ENCODE measurements at regions not wholly inside any gene's neighbourhood (a gene's known extent, or its start where the extent isn't known, plus 50 kb on each side); places are given as distances from the start of the nearest gene placed in this dataset.

DNA sequence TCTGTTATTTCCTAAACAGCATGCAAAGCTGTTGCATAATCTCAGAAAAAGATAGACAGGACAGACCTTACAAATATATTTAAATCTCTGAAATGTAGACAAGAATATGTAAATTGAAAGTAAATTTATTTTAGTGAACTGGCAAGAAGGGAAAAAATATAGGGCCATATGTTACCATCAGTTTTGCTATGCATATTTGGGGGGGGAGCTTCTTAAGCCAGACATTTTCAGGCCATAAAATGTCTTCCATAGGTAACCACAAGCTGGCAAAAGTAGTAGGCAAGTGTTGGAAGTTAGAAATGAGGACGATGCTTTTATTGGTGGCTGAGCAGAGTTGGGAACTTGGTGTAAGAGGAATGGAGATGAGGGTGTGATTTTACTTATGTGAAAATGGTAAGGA lies 272.0 kb upstream of the CXXC4 start:
- DNase-seq (ENCODE audit: low read depth in 1 of 2, low spot score in 1 of 2) = no peak

DNA sequence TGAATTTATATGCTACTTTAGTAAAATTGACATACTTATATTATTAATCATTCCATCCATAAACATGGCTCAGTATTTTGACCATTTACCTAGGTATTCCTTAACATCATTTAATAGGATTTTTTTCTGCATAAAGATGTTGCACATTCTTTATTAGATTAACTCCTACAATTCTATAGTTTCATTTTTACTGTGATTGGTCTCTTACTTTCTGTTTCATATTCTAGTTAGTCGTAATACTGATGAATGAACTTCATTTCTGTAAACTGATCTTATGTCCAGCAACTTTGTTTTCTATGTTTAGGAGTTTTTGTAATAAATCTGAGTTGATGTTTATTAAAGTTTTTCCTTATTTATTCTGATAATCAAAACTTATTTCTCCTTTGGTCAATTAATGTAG lies 278.2 kb upstream of the CXXC4 start:
- no peak for DNase-seq (ENCODE audit: low read depth in 1 of 2, low spot score in 1 of 2)

DNA sequence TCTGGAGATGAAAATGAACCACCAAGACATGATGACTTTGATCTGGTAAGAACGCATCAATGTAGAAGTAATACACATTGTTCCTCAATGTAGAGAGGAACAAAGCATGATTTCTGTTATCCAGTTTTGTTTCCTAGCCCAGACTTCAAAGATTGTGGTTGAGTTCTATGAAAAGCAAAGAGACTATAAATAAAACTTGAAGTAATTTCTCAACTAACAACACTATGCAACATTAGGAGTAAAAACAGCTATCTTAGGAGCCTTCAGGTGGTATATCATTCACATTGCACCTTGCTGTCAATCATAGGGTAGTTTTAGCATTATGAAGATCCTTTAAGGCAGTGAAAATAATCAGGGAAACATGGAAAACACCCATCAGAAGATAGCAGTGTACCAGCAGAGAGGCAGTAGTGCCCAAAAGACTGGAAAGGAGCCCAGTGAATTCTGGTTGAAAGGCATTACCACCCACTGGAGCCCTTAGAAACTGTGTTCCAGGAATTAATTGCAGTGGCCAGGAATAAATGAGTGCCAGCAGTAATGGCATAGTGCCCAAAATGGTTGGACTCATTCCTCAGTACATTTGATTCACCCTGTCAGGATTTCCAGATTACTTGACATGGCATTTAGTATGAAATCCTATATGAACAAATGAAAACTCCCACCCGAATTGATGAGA lies 300.7 kb upstream of the CXXC4 start:
- DNase-seq (ENCODE audit: low read depth in 1 of 2, low spot score in 1 of 2) = no peak

DNA sequence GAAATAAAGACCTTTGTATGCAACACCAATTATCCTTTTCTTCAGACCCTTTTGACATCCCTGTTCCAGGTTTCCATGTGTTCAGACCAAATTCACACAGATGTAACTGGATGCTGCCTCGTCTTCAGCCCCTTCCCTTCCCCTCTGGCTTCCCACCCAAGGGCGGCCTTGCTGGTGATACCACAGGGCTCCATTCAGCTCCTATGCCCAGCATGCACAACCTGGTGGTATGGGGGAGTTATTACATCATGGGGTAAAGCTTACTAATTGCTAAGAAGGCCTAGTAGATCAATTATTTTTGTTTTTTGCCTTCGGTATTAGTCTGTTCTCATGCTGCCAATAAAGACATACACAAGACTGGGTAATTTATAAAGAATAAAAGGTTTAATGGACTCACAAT lies 317.0 kb upstream of the CXXC4 start:
- DNase-seq (ENCODE audit: low read depth in 1 of 2, low spot score in 1 of 2) = no peak

DNA sequence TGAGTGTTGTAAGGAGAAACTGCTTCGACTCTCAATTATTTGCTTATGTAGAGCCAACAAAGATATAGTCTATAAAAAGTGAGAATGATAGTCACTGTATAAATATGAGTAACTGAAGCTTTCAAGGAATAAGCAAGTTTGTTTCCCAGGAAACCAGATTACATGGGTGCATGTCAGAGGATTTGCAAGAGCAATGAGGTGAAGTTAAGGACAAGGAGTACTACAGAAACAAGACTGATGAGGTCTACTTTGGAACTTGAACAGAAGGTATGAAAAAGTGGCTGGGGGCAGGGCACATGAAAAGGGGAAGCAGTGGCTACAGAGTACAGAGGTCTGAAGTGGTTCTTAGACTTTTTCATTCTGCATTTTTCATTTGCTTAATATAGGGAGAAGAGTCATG lies 321.0 kb upstream of the CXXC4 start:
- no peak for DNase-seq (ENCODE audit: low read depth in 1 of 2, low spot score in 1 of 2)

DNA sequence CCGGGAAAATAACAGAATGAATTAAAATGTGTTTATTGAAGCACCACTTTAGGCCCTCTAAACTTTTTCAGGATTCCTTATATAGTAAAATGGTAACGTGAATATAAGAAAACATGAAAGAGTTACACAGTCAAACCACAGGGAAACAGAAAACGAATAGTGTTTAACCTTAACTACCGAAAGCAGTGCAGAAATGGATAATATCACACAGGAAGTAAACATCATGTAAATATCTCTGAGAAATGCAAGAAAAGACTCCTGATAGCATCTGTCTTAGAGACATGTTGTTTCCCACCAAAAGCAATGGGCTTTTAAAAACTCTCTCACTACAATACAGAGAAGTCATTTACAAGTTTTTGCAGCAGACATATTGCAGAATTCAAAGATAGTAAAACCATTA lies 323.9 kb upstream of the CXXC4 start:
- no peak for DNase-seq (ENCODE audit: low read depth in 1 of 2, low spot score in 1 of 2)

DNA sequence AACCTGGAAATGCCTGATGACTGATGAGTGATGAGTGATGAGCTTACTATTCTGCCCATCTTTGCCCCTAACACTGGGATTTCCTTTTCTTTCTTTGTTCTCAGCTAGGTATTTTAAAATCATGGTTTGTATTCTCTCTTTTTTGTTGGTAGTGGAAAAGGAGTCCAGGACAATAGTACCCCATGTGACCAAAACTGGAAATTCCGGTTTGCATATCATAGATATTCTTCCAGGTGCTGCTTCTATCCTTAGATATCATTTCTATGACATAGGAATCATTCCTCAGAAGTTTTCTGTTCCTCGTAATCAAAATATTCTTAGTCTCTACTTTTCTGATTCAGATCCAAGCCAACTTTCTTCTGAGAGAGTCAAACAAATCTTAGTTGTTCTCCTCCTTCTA lies 320.5 kb upstream of the TET2 start:
- DNase-seq (ENCODE audit: low read depth in 1 of 2, low spot score in 1 of 2) = no peak

DNA sequence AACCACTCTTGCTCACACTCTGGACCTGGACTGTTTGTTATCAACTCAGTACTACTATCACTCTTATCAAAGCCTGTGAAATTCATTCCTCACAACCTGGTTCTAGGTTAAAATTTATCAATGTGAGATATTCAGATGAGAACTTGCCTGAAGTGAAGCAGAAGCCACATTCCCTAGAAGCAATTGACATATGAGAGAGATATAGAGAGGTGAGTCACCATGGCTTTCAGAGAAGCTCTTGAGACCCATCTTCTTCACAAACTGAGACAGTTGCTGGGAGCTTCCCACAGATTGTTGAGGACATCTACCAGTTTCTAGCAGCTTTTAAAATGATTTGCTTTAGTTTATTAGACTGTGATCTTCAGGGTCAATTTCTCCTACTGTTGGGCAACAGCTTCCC lies 316.9 kb upstream of the TET2 start:
- no peak for DNase-seq (ENCODE audit: low read depth in 1 of 2, low spot score in 1 of 2)

DNA sequence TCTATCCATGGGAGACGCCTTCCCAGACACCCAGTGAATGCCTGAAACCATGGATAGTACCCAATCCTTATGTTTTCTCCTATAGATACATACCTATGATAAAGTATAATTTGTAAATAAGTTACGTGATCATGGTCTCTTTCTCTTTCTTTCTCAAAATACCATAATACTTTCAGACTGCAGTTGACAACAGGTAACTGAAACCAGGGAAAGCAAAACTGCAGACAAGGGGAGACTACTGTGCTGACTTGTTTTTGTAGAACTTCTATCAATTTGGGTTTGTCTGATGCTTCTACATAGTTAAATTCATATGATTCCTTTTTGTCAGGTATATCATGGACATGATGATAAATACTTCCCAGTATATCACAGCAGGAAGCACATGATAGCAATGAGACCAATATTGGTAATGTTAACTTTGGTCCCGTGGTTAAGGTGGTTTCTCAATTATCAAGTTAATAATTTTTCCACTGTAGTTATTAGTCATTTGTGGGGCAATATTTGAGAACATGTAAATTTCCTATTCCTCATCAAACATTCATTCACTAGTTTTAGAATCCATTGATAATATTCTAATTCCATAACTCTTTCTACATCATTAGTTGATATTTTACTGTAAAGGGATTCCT lies 298.0 kb upstream of the TET2 start:
- DNase-seq (ENCODE audit: low read depth in 1 of 2, low spot score in 1 of 2) = no peak

DNA sequence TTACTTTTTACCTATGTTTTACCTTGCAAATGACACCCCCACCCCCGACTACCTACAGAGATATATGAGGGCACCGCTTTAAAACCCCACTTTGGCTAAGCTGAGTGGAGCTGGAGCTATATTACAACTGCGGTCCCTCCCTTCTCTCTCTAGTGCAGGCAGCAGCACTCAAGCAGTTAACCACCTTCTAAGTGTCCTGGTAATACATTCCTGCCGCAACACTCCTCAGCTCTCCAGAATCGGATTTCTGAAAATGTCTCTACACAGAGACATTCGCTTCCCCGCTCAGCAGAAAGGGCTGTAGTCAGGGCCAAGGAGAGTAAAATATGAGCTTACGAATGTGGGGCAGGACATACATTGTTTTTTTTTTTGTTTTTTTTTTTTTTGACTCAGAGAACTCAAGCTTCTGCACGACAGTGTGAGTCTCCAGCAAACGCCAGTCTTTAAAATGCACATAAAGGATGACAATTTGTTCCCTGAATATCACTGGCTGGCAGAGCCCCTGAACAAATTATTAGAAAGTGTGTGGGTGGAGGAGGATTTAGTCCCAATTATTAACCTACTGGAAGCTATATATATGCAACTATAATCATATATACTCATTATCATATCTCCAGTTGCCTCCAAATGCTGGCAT lies 287.0 kb upstream of the TET2 start:
- DNase-seq (ENCODE audit: low read depth in 1 of 2, low spot score in 1 of 2) = no peak

DNA sequence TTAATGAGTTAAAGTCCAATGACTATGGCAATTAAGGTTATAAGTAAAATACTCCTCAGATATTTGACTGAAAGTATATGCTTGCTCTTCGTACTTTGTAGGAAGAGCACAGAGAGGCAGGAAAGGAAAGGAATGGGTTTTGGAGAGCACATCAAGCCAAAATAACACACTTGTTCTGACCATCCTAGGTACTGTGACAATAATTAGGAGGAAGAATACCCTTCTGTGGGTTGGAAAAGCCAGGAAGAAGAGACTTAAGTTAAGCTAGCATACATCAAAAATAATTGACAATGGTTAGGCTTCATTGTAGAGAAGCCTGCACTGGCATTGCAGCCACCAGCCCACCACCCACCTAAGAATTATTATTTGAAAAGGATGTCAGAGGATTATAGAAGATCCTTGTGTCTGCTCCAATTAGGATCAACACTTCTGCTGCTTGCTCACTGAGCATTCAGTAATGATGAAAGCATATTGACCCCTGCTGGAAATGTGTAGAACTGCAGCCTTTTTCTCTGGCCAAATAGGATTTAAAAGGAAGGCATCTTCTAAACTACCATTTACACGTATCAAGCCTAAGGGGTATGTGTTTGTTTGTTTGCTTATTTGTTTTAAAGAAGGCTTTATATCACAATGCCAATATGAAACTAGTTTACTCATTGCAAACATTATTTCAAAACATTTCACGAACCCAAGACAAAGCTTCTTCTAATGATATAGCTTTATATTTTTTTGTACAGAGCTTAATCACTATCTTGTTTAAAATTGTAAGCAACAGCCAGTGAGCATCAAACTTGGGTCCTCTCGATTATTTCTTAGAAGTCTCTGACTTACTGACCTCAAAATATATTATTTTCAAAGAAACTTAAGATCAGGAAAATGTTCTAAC lies 286.2 kb upstream of the TET2 start:
- DNase-seq (ENCODE audit: low read depth in 1 of 2, low spot score in 1 of 2) = peak in 1 of 2 donors; percentile 32

DNA sequence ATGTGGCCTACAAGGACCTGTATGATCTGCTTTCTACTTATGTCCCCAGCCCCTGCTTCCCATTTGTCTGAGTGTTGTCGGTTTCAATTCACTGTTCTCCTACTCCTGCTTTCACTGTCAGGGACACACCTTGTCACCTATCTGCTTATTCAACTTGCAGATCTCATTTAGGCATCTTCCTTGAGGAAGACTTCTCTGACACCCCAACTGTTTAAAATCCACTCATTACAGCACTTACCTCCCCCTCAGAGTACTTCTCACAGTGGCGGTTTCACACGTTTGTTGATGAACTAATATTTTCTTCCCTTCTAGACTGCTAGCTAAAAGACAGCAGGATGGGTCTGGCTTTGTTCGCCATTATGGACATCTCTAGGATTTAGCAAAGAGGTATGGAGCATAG lies 279.9 kb upstream of the TET2 start:
- DNase-seq (ENCODE audit: low read depth in 1 of 2, low spot score in 1 of 2) = no peak

DNA sequence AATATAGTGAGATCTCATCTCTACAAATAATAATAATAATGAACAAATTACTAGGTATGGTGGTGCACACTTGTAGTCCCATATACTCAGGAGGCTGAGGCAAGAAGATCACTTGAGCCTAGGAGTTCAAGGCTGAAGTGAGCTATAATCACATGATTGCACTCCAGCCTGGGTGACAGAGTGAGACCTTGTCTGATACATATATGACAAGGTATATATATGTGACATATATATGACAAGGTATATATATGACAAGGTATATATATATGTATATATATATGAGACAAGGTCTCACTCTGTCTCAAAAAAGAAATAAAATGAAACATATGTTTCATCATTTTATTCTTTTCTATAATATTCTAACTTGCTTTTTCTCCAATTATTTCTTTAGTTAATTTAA lies 278.1 kb upstream of the TET2 start:
- DNase-seq (ENCODE audit: low read depth in 1 of 2, low spot score in 1 of 2) = no peak

DNA sequence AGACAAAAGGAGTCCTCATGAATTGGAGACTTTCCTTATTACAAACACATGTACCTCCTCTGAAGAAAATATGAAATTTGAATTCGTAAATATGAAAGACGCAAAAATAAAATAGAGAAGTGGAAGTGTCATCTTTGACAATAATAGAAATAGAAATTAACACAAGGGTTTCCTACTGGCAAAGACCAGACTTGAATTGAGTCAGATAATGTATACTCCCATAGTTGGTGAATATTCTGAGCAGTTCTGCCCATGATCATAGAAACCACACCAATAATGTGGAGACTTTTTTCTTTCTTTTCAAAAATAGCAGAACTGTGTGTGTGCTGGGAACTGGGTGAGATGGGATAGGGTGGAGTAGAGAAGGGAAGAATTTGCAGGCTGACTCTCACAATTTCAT lies 277.7 kb upstream of the TET2 start:
- no peak for DNase-seq (ENCODE audit: low read depth in 1 of 2, low spot score in 1 of 2)

DNA sequence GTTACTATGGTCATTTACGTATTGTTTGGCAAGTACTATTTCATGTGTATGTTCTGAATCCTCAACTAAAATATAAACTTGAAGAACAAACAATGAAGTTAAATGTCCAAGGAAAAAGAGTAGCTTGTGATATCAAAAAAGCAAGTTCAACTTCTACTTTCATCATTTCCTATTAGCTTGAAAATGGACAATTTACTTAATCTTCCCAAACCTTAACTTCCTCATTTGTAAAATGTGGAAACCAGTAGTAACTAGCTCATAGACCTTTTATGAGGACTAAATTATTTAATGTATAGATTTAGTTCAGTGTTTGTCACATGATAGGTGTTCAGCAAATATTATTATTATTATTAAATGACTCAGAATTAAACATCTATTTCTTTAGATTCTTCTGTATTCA lies 276.8 kb upstream of the TET2 start:
- no peak for DNase-seq (ENCODE audit: low read depth in 1 of 2, low spot score in 1 of 2)

DNA sequence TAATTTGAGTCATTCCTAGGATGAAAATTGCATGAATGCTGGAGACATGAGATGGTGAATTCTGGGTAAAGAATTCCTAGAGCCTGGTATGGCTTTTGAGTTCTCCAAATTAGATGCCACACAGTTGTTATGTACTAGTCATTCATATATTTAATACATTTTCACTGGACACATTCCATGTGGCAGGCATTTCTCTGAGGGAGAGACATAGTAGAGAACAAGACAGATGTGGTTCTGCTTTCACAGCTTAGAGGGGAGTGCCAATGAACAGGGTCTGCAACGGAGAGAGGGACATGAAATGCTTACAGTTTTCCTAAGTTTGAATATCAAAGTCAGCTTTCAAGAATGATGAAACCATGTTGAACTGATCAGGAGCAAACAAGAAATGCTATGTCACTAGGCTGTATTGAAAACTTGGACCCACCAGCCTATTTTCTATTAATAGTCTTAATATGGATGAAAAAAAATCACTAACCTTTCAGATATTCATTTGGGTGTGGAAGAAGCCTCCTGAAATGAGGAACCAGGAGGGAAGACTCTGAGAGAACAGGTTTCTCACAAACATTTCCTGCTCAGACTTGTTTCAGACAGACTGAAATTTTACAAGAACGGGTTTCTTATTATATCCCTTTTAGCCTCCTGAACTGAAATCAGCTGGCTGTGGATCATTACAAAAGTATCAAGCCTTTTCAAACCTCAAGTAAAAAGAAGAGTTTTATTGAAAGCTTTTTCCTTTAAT lies 276.0 kb upstream of the TET2 start:
- no peak for DNase-seq (ENCODE audit: low read depth in 1 of 2, low spot score in 1 of 2)

DNA sequence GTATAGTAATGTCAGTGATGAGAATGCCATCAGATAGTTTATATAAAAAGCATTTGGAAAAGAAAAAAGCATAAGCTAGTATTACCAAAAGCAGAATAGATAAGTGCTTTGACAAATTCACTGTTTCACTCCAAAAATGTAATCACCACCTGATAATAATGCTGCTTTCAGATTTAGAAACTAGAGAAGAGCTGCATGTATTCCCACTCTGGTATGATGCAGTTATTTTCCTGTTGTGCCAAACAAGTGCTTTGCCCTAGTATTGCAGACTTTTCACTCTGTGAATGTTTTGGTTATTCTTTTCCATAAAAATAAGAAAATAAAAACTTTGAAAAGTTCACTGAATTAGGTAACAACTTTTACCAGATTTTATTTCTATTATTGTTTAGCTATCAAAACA lies 267.7 kb upstream of the TET2 start:
- no peak for DNase-seq (ENCODE audit: low read depth in 1 of 2, low spot score in 1 of 2)

DNA sequence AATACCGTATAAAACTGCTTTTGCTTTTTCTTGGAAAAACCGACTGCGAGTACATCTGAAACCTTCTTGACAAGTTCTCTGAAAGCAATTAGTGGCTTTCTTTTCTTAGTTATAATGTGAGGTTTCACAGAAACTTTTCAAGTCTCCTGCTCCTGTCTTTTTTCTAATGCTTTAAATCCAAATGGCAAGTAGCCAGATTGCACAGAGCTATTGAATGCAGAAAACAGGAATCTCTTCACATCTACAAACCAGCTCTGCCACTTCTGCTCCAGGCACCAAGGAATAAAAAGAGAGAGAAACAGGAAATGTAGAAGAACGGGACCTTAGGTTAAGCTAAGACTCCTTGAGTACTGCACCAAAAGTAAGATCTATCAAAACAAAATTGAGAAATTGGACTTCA lies 267.3 kb upstream of the TET2 start:
- DNase-seq (ENCODE audit: low read depth in 1 of 2, low spot score in 1 of 2) = no peak

DNA sequence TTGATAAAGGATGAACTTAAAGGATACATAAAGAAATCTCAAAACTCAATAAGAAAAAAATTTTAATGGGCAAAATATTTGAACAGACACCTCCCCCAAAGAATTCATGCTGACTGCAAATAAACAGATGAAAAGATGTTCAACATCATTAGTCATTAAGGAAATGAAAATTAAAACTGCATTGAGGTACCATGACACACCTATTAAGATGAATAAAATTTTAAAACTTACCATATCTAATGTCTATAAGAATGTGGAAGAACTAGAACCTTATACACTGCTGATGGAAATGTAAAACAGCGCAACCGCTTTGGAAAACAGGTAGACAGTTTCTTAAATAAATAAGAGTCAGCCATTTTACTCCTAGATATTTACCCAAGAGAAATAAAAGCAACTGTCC lies 266.8 kb upstream of the TET2 start:
- no peak for DNase-seq (ENCODE audit: low read depth in 1 of 2, low spot score in 1 of 2)

DNA sequence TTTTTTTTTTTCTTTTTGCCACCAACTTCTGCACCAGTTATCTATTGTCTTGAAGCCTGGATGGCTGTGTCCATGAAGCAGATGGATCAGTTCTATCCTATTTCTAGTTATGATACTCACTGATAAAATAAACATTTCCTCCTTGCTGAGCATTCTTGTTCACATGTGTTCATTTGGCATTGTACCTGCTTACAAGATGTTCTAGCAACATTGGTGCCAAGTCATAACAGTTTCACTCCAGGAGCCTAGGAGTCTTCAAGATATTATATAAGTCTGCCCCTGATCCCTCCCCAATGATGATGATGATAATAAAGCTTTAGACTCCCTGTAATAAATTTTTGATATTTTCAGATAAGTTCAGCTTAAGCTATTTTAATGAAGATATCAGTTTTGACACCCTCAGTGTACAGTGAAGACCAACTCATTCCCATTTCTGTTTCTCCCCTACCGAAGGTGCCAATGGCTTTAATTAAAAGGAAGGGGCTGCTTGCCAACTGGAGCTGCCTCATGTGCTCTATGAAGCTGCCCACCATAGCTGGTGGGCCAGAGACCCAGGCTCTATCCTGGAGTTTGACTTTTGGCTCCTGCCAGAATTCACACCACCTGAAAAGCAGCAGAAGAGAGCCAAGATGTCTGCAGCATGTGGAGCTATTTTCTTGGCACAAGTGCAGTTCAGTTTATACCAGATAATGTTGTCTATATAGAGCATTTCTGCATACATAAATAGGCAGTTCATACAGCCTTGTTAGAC lies 265.4 kb upstream of the TET2 start:
- DNase-seq (ENCODE audit: low read depth in 1 of 2, low spot score in 1 of 2) = no peak

All from activated CD4-positive, alpha-beta T cell treated with anti-CD3 and anti-CD28 coated beads, Interleukin-2, amount 50 U/mL, for 24 hours (primary cell).